CD14-positive monocyte (primary cell): ENCODE measurements at regions not wholly inside any gene's neighbourhood (a gene's known extent, or its start where the extent isn't known, plus 50 kb on each side); places are given as distances from the start of the nearest gene placed in this dataset.
"Not testable (repeated sequence)": the region's sequence is repeated elsewhere in the genome, so short reads cannot be mapped to it uniquely, and the experiment has no call there.

ENCODE experiments used
- DNase-seq, 3 donors: peaks; one replicate each; pipeline ENCODE4 v3.0.0-alpha.2; 2011 to 2022
- H2AFZ ChIP-seq: 2 replicates; pipeline ENCODE4 v1.6.0; 2012; ENCODE audit warnings: mild to moderate bottlenecking, low read depth, low read length, inconsistent platforms; ENCODE audit not compliant: insufficient read depth, poor library complexity, severe bottlenecking
- H3K27ac ChIP-seq, 2 donors: 1 replicate in 1 of 2; 2 replicates in 1 of 2; pipeline ENCODE4 v1.5.1; 2012 to 2013; ENCODE audit warnings: low read length in 2 of 2, control low read depth in 1 of 2, inconsistent platforms in 1 of 2, low read depth in 1 of 2, mild to moderate bottlenecking in 1 of 2
- H3K27me3 ChIP-seq, 2 donors: one replicate each; pipeline versions ENCODE4 v1.6.0 to v1.6.1; 2011 to 2013; ENCODE audit warnings: low read length in 2 of 2; ENCODE audit not compliant: control insufficient read depth in 2 of 2, insufficient read depth in 2 of 2
- H3K36me3 ChIP-seq, 2 donors: replicated peaks in 1 of 2; 1 replicate in 1 of 2; 2 replicates in 1 of 2; pipeline versions ENCODE4 v1.5.1 to v1.6.1; 2012 to 2013; ENCODE audit warnings: low read length in 2 of 2, control low read depth in 1 of 2, inconsistent platforms in 1 of 2, mild to moderate bottlenecking in 1 of 2; ENCODE audit not compliant: insufficient read depth in 2 of 2, control insufficient read depth in 1 of 2
- H3K4me1 ChIP-seq, 2 donors: 1 replicate in 1 of 2; 2 replicates in 1 of 2; pipeline versions ENCODE4 v1.5.1 to v1.6.1; 2012 to 2013; ENCODE audit warnings: low read length in 2 of 2, control low read depth in 1 of 2, inconsistent platforms in 1 of 2, mild to moderate bottlenecking in 1 of 2, moderate library complexity in 1 of 2; ENCODE audit not compliant: insufficient read depth in 2 of 2, control insufficient read depth in 1 of 2
- H3K4me2 ChIP-seq: replicated peaks from 2 replicates; pipeline ENCODE3; 2012; ENCODE audit warnings: low read length, moderate library complexity, mild to moderate bottlenecking; ENCODE audit not compliant: poor library complexity, severe bottlenecking; ENCODE audit errors: extremely low read depth
- H3K4me3 ChIP-seq, 3 experiments: fragments of 200-600 bp in 1 of 3; sonication (generic) in 1 of 3; replicated peaks in 1 of 3; 1 replicate in 2 of 3; 2 replicates in 1 of 3; pipeline ENCODE4 v1.5.1; 2011 to 2013; ENCODE audit warnings: low read length in 3 of 3, mild to moderate bottlenecking in 3 of 3, control low read depth in 2 of 3, low read depth in 2 of 3, inconsistent platforms in 1 of 3, moderate library complexity in 1 of 3
- H3K79me2 ChIP-seq: 2 replicates; pipeline ENCODE4 v1.6.0; 2012; ENCODE audit warnings: mild to moderate bottlenecking, control low read depth, inconsistent platforms, low read length, moderate library complexity; ENCODE audit not compliant: insufficient read depth
- H3K9ac ChIP-seq: 2 replicates; pipeline ENCODE4 v1.6.0; 2017; ENCODE audit warnings: low read length, mild to moderate bottlenecking; ENCODE audit not compliant: insufficient read depth, poor library complexity, severe bottlenecking
- H3K9me3 ChIP-seq, 2 donors: replicated peaks in 1 of 2; 1 replicate in 1 of 2; 2 replicates in 1 of 2; pipeline versions ENCODE4 v1.5.1 to v1.6.1; 2012 to 2013; ENCODE audit warnings: low read length in 2 of 2, control low read depth in 1 of 2; ENCODE audit not compliant: control insufficient read depth in 1 of 2, insufficient read depth in 1 of 2
- H4K20me1 ChIP-seq: 2 replicates; pipeline ENCODE4 v1.6.0; 2012; ENCODE audit warnings: mild to moderate bottlenecking, low read length, control low read depth, moderate library complexity; ENCODE audit not compliant: insufficient read depth
- H3K27ac Mint-ChIP-seq, 7 donors: one replicate each; pipeline ENCODE4 v1.8.0; 2020; ENCODE audit warnings: mild to moderate bottlenecking in 7 of 7, mixed read lengths in 7 of 7, moderate library complexity in 6 of 7, inconsistent platforms in 2 of 7
- H3K27me3 Mint-ChIP-seq, 3 donors: one replicate each; pipeline ENCODE4 v1.8.0; 2021 to 2022; ENCODE audit warnings: low read depth in 3 of 3, mild to moderate bottlenecking in 3 of 3, mixed read lengths in 3 of 3, moderate library complexity in 3 of 3, inconsistent platforms in 1 of 3
- H3K36me3 Mint-ChIP-seq, 2 donors: one replicate each; pipeline ENCODE4 v1.8.0; 2020; ENCODE audit warnings: mixed read lengths in 2 of 2, inconsistent platforms in 1 of 2, mild to moderate bottlenecking in 1 of 2
- H3K4me1 Mint-ChIP-seq: one replicate; pipeline ENCODE4 v1.8.0; 2020; ENCODE audit warnings: mild to moderate bottlenecking, mixed read lengths
- H3K4me3 Mint-ChIP-seq, 2 donors: one replicate each; pipeline ENCODE4 v1.8.0; 2020; ENCODE audit warnings: mild to moderate bottlenecking in 2 of 2, mixed read lengths in 2 of 2, moderate library complexity in 1 of 2
- H3K9me3 Mint-ChIP-seq, 7 donors: one replicate each; pipeline ENCODE4 v1.8.0; 2020 to 2022; ENCODE audit warnings: mixed read lengths in 7 of 7, mild to moderate bottlenecking in 6 of 7, moderate library complexity in 6 of 7, inconsistent platforms in 2 of 7
- CTCF ChIP-seq: fragments of 200-600 bp; IDR thresholded peaks from one replicate; pipeline ENCODE4 v1.8.0; 2022; ENCODE audit warnings: antibody characterized with exemption, mild to moderate bottlenecking
- WGBS: methylation state at CpG from one replicate; pipeline ENCODE4 v1.1.5; 2013; ENCODE audit warnings: missing lambda C conversion rate; ENCODE audit not compliant: insufficient coverage; 5-methylcytosine and 5-hydroxymethylcytosine counted together
- intact Hi-C, 2 donors: fragments of 100-400 bp; cut with micrococcal nuclease; formaldehyde crosslinking; loops; one replicate each; pipeline versions ENCODE4 v1.15.0 to v1.15.1; 2023

GRCh38 chr5:42163083-42163482 lies 238.0 kb downstream of the FBXO4 start:
- Mint-ChIP-seq H3K27ac (no peak overlapping the region), H3K4me1 (no peaks in the 10 kb centered on the region), H3K36me3 (no peaks in the 10 kb centered on the region), H3K4me3 (no peak overlapping the region), H3K9me3 (peaks cover 0 to 2% (median 0%) of the 10 kb centered on the region in 7 donors), H3K27me3 (no peaks in the 10 kb centered on the region)
- Histone ChIP-seq H3K9ac (no peak overlapping the region), H3K4me1 (no peaks in the 10 kb centered on the region), H3K27ac (no peak overlapping the region), H4K20me1 (no peaks in the 10 kb centered on the region), H3K36me3 (no peaks in the 10 kb centered on the region), H3K4me2 (no peak overlapping the region), H3K79me2 (no peaks in the 10 kb centered on the region), H3K4me3 (no peak overlapping the region), H3K9me3 (no peaks in the 10 kb centered on the region), H2AFZ (no peak overlapping the region), H3K27me3 (no peaks in the 10 kb centered on the region)
- TF ChIP-seq CTCF: no peak
- WGBS: no CpG with 5 or more reads among the region's 1 CpG
- intact Hi-C loops: no loop called here
- DNase-seq: no peak

GRCh38 chr5:42168091-42168670 lies 243.1 kb downstream of the FBXO4 start:
- intact Hi-C loops: no loop called here
- DNase-seq: no peak
- no peak overlapping the region for H3K27ac Mint-ChIP-seq

GRCh38 chr5:42176118-42176517 lies 247.1 kb upstream of the GHR start:
- H3K79me2 ChIP-seq, H3K36me3 Mint-ChIP-seq: not testable (repeated sequence)
- WGBS: 94% methylated on average over 2 of the region's 3 CpGs

More at GRCh38 chr5:42168091-42168670, 243.1 kb downstream of the FBXO4 start:
- Histone ChIP-seq H3K27me3 (no peaks in the 10 kb centered on the region), H3K79me2 (no peaks in the 10 kb centered on the region), H4K20me1 (no peaks in the 10 kb centered on the region), H2AFZ (no peak overlapping the region), H3K9me3 (no peaks in the 10 kb centered on the region), H3K9ac (no peak overlapping the region), H3K27ac (no peak overlapping the region), H3K4me3 (no peak overlapping the region), H3K36me3 (no peaks in the 10 kb centered on the region), H3K4me2 (no peak overlapping the region), H3K4me1 (no peaks in the 10 kb centered on the region)
- Mint-ChIP-seq H3K36me3 (no peaks in the 10 kb centered on the region), H3K4me1 (no peaks in the 10 kb centered on the region), H3K9me3 (peaks cover 0 to 6% (median 2%) of the 10 kb centered on the region in 7 donors), H3K27me3 (no peaks in the 10 kb centered on the region), H3K4me3 (no peak overlapping the region)
- 51% methylated on average over 2 of the region's 3 CpGs for WGBS
- TF ChIP-seq CTCF: no peak

More at GRCh38 chr5:42176118-42176517, 247.1 kb upstream of the GHR start:
- H3K27me3 ChIP-seq, H3K4me3 Mint-ChIP-seq, H3K9ac ChIP-seq, H3K27me3 Mint-ChIP-seq, intact Hi-C loops, H4K20me1 ChIP-seq, H3K4me1 Mint-ChIP-seq, H2AFZ ChIP-seq, DNase-seq, H3K27ac ChIP-seq, H3K36me3 ChIP-seq, H3K4me3 ChIP-seq, H3K4me1 ChIP-seq, H3K27ac Mint-ChIP-seq, H3K4me2 ChIP-seq: not testable (repeated sequence)
- peaks cover 14 to 16% of the 10 kb centered on the region in 2 donors for H3K9me3 ChIP-seq
- peaks cover 3 to 22% (median 15%) of the 10 kb centered on the region in 7 donors for H3K9me3 Mint-ChIP-seq
